GM12864 (cell line): ENCODE measurements at regions not wholly inside any gene's neighbourhood (a gene's known extent, or its start where the extent isn't known, plus 50 kb on each side); places are given as distances from the start of the nearest gene placed in this dataset.

Experiments
- DNase-seq: peaks from one replicate; pipeline ENCODE4 v3.0.0-alpha.2; 2011; ENCODE audit warnings: low read depth
- H3K4me3 ChIP-seq: 2 replicates; pipeline ENCODE4 v1.5.1; 2011; ENCODE audit warnings: mild to moderate bottlenecking, low read depth, low read length, control low read depth
- TF ChIP-seq, protein P1 (sequence below): IDR thresholded peaks from 2 replicates; pipeline ENCODE4 v1.5.1; 2011; ENCODE audit warnings: low read depth, mild to moderate bottlenecking, moderate library complexity, low read length, control low read depth, inconsistent platforms; ENCODE audit errors: missing control alignments

DNA sequence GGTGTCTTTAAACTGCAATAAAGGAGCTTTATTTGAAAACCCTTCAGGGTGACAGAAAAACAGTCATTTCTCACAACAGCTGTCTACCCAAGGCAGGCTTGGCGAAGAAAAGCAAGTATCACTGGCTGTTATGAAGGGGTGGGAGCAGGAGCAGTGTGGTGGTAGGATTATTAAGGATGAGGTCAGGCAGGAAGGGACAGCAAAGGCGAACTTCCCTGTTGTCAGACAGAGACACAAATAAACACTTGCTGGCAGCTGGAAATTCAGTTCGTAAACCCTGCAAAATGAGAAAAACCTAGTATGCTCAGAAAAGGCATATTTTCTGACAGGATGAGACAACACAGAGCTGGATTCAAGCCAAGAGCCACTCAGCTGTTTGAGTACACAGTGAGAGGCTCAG, 416.3 kb upstream of the CDH5 start:
- TF ChIP-seq, protein P1, sequence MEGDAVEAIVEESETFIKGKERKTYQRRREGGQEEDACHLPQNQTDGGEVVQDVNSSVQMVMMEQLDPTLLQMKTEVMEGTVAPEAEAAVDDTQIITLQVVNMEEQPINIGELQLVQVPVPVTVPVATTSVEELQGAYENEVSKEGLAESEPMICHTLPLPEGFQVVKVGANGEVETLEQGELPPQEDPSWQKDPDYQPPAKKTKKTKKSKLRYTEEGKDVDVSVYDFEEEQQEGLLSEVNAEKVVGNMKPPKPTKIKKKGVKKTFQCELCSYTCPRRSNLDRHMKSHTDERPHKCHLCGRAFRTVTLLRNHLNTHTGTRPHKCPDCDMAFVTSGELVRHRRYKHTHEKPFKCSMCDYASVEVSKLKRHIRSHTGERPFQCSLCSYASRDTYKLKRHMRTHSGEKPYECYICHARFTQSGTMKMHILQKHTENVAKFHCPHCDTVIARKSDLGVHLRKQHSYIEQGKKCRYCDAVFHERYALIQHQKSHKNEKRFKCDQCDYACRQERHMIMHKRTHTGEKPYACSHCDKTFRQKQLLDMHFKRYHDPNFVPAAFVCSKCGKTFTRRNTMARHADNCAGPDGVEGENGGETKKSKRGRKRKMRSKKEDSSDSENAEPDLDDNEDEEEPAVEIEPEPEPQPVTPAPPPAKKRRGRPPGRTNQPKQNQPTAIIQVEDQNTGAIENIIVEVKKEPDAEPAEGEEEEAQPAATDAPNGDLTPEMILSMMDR: no peak
- no peak overlapping the region for H3K4me3 ChIP-seq
- DNase-seq: no peak

DNA sequence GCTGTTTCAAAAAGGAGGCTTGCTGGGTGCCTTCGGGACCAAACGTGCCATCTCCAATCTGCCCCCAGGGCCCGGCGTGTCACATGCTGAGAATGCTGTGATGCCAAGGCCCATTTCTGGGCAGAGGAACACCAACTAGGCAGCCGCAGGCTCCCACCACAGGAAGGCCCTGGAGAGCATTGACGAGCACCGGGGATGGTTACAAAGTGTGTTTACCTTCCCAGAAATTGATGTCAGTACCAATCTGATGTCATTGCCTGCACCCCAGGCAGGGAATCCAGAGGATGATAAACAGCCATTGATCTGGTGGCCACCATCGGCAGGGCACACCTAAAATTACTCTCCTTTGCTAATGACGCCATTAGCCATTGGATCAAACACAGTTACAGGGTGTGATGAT, 418.1 kb upstream of the CDH5 start:
- DNase-seq: no peak
- H3K4me3 ChIP-seq: no peak overlapping the region
- TF ChIP-seq, protein P1: no peak

DNA sequence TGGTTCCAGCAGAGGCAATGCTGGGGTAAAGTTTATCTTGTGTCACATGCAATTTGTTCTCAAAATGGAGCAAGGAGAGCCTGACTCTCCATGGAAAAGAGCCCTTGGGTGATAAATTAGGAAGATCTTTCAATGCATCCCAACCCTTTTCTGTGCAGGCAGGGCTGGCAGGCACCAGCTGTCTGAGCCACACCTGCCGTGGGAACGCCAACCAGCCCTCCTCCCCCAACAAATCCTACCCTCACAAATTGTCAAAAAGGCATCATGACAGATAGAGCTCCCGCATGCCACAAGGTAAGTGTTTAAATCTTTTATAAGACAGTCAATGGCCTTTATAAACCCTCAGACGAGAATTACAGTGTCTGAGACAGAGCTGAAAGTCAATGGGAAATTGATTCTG, 418.5 kb upstream of the CDH5 start:
- no peak for DNase-seq
- TF ChIP-seq, protein P1: no peak

GRCh38 chr16:65945493-65945892, 421.0 kb upstream of the CDH5 start:
- DNase-seq: no peak
- no peak overlapping the region for H3K4me3 ChIP-seq
- TF ChIP-seq, protein P1: no peak

More for the DNA sequence above, 418.5 kb upstream of the CDH5 start:
- no peak overlapping the region for H3K4me3 ChIP-seq

DNA sequence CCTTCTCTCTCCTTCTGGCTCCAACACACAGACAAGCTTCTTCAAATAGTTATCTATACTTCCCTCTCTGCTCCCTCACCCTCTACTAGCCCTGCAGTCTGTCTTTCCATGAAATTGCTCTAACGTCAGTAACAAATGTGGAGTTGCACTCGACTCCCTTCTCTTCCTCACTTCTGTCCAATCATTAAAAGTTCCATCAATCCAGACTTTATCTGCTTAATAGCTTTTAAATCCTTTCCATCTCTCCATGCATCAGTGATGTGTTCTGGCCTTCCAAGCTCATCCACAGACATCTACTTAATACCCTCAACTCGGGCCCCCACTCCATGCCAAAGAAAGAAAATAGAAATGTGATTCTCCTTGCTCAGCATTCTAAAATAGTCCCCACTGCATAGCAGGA, 422.1 kb upstream of the CDH5 start:
- DNase-seq: no peak
- no peak overlapping the region for H3K4me3 ChIP-seq
- TF ChIP-seq, protein P1: no peak

DNA sequence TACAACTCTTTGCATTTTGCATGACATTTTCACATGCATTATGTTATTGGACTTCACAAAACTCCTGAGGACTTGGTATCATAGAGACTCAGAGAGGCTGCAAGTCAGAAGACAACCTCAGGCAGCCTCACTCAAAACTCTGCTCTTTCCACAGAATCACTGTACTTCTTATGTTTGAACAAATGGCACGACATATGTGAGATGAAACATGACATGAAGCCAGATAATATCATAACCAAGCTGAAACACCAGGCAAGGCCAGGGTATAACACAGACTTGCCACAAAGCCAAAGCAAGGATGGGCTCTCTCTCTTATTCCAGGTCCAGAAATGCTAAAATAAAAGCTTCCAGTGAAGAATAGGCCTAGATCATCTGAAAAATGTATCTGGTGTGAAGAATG, 425.8 kb upstream of the CDH5 start:
- no peak for DNase-seq
- H3K4me3 ChIP-seq: no peak overlapping the region
- TF ChIP-seq, protein P1: no peak

GRCh38 chr16:65938083-65938482, 428.4 kb upstream of the CDH5 start:
- TF ChIP-seq, protein P1: no peak
- no peak overlapping the region for H3K4me3 ChIP-seq
- DNase-seq: no peak
